Skeletal muscle tissue (tissue), 3 donors: ENCODE measurements at regions not wholly inside any gene's neighbourhood (a gene's known extent, or its start where the extent isn't known, plus 50 kb on each side); places are given as distances from the start of the nearest gene placed in this dataset.

Experiments used
- H3K27ac ChIP-seq: one replicate; pipeline ENCODE4 v1.7.0; 2013; ENCODE audit warnings: mild to moderate bottlenecking, low read depth, low read length, inconsistent platforms
- H3K27me3 ChIP-seq, 3 donors: one replicate each; pipeline ENCODE4 v1.7.0; 2013; ENCODE audit warnings: low read length in 3 of 3; ENCODE audit not compliant: control insufficient read depth in 3 of 3, insufficient read depth in 3 of 3
- H3K36me3 ChIP-seq, 3 donors: one replicate each; pipeline ENCODE4 v1.7.0; 2013; ENCODE audit warnings: low read length in 3 of 3; ENCODE audit not compliant: control insufficient read depth in 3 of 3, insufficient read depth in 3 of 3
- H3K4me1 ChIP-seq, 3 donors: one replicate each; pipeline ENCODE4 v1.7.0; 2013; ENCODE audit warnings: low read length in 3 of 3, mild to moderate bottlenecking in 3 of 3; ENCODE audit not compliant: control insufficient read depth in 3 of 3, insufficient read depth in 3 of 3
- H3K4me3 ChIP-seq, 3 donors: one replicate each; pipeline ENCODE4 v1.7.0; 2013; ENCODE audit warnings: low read length in 3 of 3
- H3K9ac ChIP-seq, 3 donors: one replicate each; pipeline ENCODE4 v1.7.0; 2013; ENCODE audit warnings: low read length in 3 of 3, mild to moderate bottlenecking in 3 of 3, moderate library complexity in 2 of 3, low read depth in 1 of 3
- H3K9me3 ChIP-seq, 3 donors: one replicate each; pipeline ENCODE4 v1.7.0; 2013; ENCODE audit warnings: low read length in 3 of 3; ENCODE audit not compliant: control insufficient read depth in 3 of 3
- donor health status: Osteomylitis.

- no peak overlapping the region for H3K4me3 ChIP-seq
- H3K27me3 ChIP-seq = no peaks in the 10 kb centered on the region
- H3K27ac ChIP-seq = no peak overlapping the region
- H3K9ac ChIP-seq = no peak overlapping the region
- no peaks in the 10 kb centered on the region for H3K9me3 ChIP-seq
- H3K4me1 ChIP-seq = peaks cover 0 to 10% (median 0%) of the 10 kb centered on the region in 3 donors
- no peaks in the 10 kb centered on the region for H3K36me3 ChIP-seq
These were observed 497.0 kb downstream of the MAFB start for GRCh38 chr20:40192081-40192480.

- no peaks in the 10 kb centered on the region for H3K9me3 ChIP-seq
- no peaks in the 10 kb centered on the region for H3K27me3 ChIP-seq
- H3K4me3 ChIP-seq = no peak overlapping the region
- peaks cover 0 to 10% (median 0%) of the 10 kb centered on the region in 3 donors for H3K4me1 ChIP-seq
- H3K27ac ChIP-seq = no peak overlapping the region
- H3K36me3 ChIP-seq = no peaks in the 10 kb centered on the region
- no peak overlapping the region for H3K9ac ChIP-seq
These were observed 497.5 kb downstream of the MAFB start for GRCh38 chr20:40191573-40191972.

- no peak overlapping the region for H3K9ac ChIP-seq
- H3K36me3 ChIP-seq = no peaks in the 10 kb centered on the region
- H3K9me3 ChIP-seq = no peaks in the 10 kb centered on the region
- peaks cover 0 to 10% (median 0%) of the 10 kb centered on the region in 3 donors for H3K4me1 ChIP-seq
- no peaks in the 10 kb centered on the region for H3K27me3 ChIP-seq
- no peak overlapping the region for H3K4me3 ChIP-seq
- no peak overlapping the region for H3K27ac ChIP-seq
These were observed 499.4 kb downstream of the MAFB start for GRCh38 chr20:40189621-40190020.

- Histone ChIP-seq H3K4me1 (peaks cover 0 to 10% (median 0%) of the 10 kb centered on the region in 3 donors), H3K27ac (no peak overlapping the region), H3K27me3 (no peaks in the 10 kb centered on the region), H3K36me3 (no peaks in the 10 kb centered on the region), H3K9ac (no peak overlapping the region), H3K9me3 (no peaks in the 10 kb centered on the region), H3K4me3 (no peak overlapping the region)
These were observed 500.7 kb downstream of the MAFB start for GRCh38 chr20:40188319-40188718.

DNA sequence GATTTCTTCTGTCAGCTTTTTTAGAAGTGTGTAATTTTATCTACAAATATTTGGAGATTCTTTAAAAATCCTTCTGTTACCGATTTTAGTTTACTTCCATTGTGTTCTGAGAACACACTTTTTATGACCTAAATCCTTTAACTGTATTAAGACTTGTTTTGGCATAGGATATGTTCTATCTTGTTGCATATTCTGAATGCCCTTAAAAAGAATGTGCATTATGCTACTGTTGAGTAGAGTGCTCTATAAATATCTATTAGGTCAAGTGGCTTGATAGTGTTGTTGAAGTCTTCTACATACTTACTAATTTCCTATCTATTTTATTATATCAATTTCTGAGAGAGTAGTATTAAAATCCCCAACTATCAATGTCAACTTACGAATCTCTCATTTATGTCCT, 502.2 kb downstream of the MAFB start:
- H3K36me3 ChIP-seq = no peaks in the 10 kb centered on the region
- H3K4me1 ChIP-seq = peaks cover 0 to 3% (median 0%) of the 10 kb centered on the region in 3 donors
- H3K9me3 ChIP-seq = no peaks in the 10 kb centered on the region
- H3K27ac ChIP-seq = no peak overlapping the region
- no peaks in the 10 kb centered on the region for H3K27me3 ChIP-seq
- no peak overlapping the region for H3K9ac ChIP-seq
- H3K4me3 ChIP-seq = no peak overlapping the region

DNA sequence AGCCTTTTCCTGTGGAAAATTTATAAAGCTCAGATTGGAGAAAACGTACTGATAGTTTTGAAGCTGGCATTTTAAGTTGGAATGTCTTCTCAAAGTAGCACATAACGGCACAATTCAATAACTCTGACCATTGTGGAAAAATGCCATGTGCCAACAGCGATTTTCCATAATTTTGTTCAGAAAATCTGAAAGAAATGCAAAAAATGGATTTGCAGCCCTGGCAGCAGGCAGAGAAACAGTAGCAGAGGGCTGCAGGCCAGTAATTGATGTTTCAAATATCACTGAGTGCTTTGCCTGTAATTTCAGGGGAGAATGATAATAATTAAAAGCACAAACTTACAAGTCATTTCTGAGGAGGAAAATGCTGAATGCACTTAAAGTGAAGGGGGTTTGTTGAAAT, 507.4 kb downstream of the MAFB start:
- H3K9me3 ChIP-seq = no peaks in the 10 kb centered on the region
- H3K4me1 ChIP-seq = no peaks in the 10 kb centered on the region
- no peaks in the 10 kb centered on the region for H3K27me3 ChIP-seq
- no peak overlapping the region for H3K27ac ChIP-seq
- H3K4me3 ChIP-seq = no peak overlapping the region
- no peak overlapping the region for H3K9ac ChIP-seq
- H3K36me3 ChIP-seq = no peaks in the 10 kb centered on the region

GRCh38 chr20:40176098-40176841, 512.8 kb downstream of the MAFB start:
- Histone ChIP-seq H3K4me3 (no peak overlapping the region), H3K27me3 (no peaks in the 10 kb centered on the region), H3K9me3 (no peaks in the 10 kb centered on the region), H3K9ac (no peak overlapping the region), H3K27ac (no peak overlapping the region), H3K36me3 (no peaks in the 10 kb centered on the region), H3K4me1 (no peaks in the 10 kb centered on the region)

- H3K4me1 ChIP-seq = no peaks in the 10 kb centered on the region
- H3K9ac ChIP-seq = no peak overlapping the region
- no peak overlapping the region for H3K27ac ChIP-seq
- H3K4me3 ChIP-seq = no peak overlapping the region
- H3K27me3 ChIP-seq = no peaks in the 10 kb centered on the region
- H3K9me3 ChIP-seq = no peaks in the 10 kb centered on the region
- no peaks in the 10 kb centered on the region for H3K36me3 ChIP-seq
These were observed 513.7 kb downstream of the MAFB start for GRCh38 chr20:40175296-40175695.

- Histone ChIP-seq H3K4me3 (no peak overlapping the region), H3K9ac (no peak overlapping the region), H3K4me1 (no peaks in the 10 kb centered on the region), H3K9me3 (no peaks in the 10 kb centered on the region), H3K36me3 (no peaks in the 10 kb centered on the region), H3K27me3 (no peaks in the 10 kb centered on the region), H3K27ac (no peak overlapping the region)
These were observed 515.2 kb downstream of the MAFB start for GRCh38 chr20:40173872-40174271.

DNA sequence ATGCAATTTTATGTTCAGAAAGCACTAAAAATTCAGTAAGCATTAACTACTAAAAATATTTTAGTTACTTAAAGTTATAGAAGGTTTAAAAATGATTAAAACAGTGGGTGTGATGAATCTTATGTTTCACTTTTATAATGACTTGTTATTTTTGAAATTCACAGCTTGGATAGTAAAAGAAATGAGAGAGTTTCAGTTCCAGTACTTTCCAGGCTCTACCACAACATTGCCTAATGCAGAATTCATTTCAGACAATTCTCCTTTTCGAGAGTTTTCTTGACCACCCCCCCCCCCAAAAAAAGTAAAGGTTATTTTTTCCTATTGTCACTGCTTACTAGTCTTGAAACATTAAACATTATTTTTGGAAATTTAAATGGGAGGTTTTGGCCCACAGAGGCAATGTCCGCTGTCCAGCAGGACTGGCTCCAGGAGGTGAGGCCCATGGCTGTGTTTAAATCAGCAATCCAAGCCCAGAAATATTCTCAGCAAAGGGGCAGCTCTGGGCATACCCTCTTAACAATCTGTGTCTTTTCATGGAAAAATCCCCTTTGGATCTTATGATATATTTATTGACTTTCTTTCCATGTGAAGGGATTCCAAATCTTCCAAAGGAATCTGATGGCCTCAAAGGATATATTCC, 519.9 kb downstream of the MAFB start:
- Histone ChIP-seq H3K27ac (no peak overlapping the region), H3K27me3 (no peaks in the 10 kb centered on the region), H3K4me3 (no peak overlapping the region), H3K4me1 (no peaks in the 10 kb centered on the region), H3K36me3 (no peaks in the 10 kb centered on the region), H3K9me3 (no peaks in the 10 kb centered on the region), H3K9ac (no peak overlapping the region)
